Erythroblast (primary cell): ENCODE measurements at regions not wholly inside any gene's neighbourhood (a gene's known extent, or its start where the extent isn't known, plus 50 kb on each side); places are given as distances from the start of the nearest gene placed in this dataset.

Experiments used
- GATA1 ChIP-seq: IDR thresholded peaks from 2 replicates; pipeline ENCODE4 v1.6.1; 2011; ENCODE audit warnings: low read depth, mild to moderate bottlenecking, control low read depth, low read length, moderate library complexity
- POLR2A ChIP-seq: IDR thresholded peaks from 2 replicates; pipeline ENCODE4 v1.6.1; 2011; ENCODE audit warnings: mild to moderate bottlenecking, low read length

DNA sequence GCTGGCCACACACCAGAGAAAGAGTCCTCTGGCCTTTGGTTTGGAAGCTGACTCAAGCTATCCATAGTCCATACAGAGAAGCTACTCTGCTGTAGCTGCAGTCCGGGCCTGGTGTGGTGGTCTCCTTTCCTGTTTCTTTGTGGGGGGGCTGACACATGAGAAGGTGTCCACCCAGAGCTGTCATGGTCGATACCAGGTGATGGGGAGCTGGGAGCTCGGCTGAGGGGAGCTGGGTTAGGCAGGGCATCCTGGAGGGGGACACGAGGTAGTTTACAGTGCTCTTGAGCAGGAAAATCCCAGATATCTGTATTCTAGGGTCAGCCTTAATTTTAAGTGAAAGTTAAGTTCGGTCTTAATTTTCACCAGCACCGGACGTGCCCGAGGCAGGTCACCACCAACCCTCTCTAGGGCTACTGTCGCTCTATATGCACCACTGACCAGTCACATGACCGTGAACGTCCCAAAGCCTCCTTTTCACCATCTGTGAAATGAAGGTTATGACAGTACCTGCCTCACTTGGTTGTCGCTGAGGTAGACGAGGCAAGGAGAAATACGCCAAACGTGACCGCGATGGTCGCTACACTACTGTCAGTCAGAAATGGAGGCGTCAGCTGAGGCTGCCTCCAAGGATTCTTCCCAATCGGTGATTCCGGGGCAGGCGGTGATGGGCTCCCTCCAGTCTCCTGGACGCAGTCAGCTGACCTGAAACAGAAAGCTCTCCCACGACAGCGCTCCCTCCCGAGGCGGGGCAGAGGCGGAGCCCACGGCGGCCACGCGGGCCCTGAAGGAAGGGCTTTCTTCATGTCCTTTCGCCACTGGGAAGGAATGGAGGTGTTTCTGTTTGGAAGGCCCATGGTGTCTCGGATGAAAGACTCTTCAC lies 69.4 kb upstream of the SHH start:
- TF ChIP-seq POLR2A (no peak), GATA1 (no peak)
